HepG2 (cell line): ENCODE measurements at regions not wholly inside any gene's neighbourhood (a gene's known extent, or its start where the extent isn't known, plus 50 kb on each side); places are given as distances from the start of the nearest gene placed in this dataset.

ENCODE experiments used
- ATAC-seq: fragments of 200-7000 bp; cut with Tn5 transposase; 3 replicates; pipeline ENCODE4 v1.9.1; 2020; ENCODE audit warnings: mild to moderate bottlenecking, moderate library complexity
- BruUV-seq: library from RNA; stranded (reverse); fragments of 400-500 nt; replicated peaks from 2 replicates; lab custom pipeline; 2021; lab: Mats Ljungman, UMichigan
- CTCF ChIA-PET: fragments of 300-600 bp; formaldehyde crosslinking; extraction: SDS; loops from one replicate; lab custom pipeline; 2021; ENCODE audit warnings: low total read pairs, inconsistent platforms, low intra/inter-chr PET ratio; lab: Yijun Ruan, JAX
- POLR2A ChIA-PET: fragments of 350-600 bp; sonication (Branson Sonifier 250); formaldehyde crosslinking; loops from one replicate; lab custom pipeline; 2020; ENCODE audit warnings: antibody characterized with exemption, inconsistent platforms; lab: Yijun Ruan, JAX
- DNase-seq: peaks from one replicate; pipeline ENCODE4 v3.0.0-alpha.2; 2015; ENCODE audit warnings: low spot score
- FAIRE-seq: peaks from 3 replicates; lab custom pipeline; 2011; peaks lifted over from hg19 to GRCh38; lab: Jason Lieb, UNC
- H2AFZ ChIP-seq: one replicate; pipeline ENCODE4 v1.6.1; 2011; ENCODE audit warnings: low read length, inconsistent platforms
- H3K27ac ChIP-seq: fragments of 300-600 bp; 3 replicates; pipeline ENCODE4 v1.8.0; 2011; ENCODE audit warnings: mixed run types, mild to moderate bottlenecking, mixed read lengths, low read length, inconsistent platforms; ENCODE audit not compliant: insufficient read depth; ENCODE audit errors: extremely low read length
- H3K27me3 ChIP-seq, 2 experiments: fragments of 200-600 bp in 1 of 2; 2 replicates in 1 of 2; 3 replicates in 1 of 2; pipeline versions ENCODE4 v1.6.0 to v1.8.0; 2011; ENCODE audit warnings: low read length in 2 of 2, mild to moderate bottlenecking in 2 of 2, moderate library complexity in 2 of 2, inconsistent platforms in 1 of 2; ENCODE audit not compliant: insufficient read depth in 2 of 2, control insufficient read depth in 1 of 2
- H3K36me3 ChIP-seq, 2 experiments: fragments of 200-600 bp in 1 of 2; replicated peaks in 1 of 2; 2 replicates in 1 of 2; 3 replicates in 1 of 2; pipeline versions ENCODE4 v1.5.1 to v1.8.0; 2011; ENCODE audit warnings: low read length in 2 of 2, inconsistent platforms in 1 of 2; ENCODE audit not compliant: insufficient read depth in 2 of 2, control insufficient read depth in 1 of 2
- H3K4me1 ChIP-seq: 2 replicates; pipeline ENCODE4 v1.5.1; 2012; ENCODE audit warnings: low read length, inconsistent platforms; ENCODE audit not compliant: insufficient read depth
- H3K4me2 ChIP-seq: 2 replicates; pipeline ENCODE4 v1.6.0; 2011; ENCODE audit warnings: low read depth, low read length, inconsistent platforms
- H3K4me3 ChIP-seq, 3 experiments: fragments of 200-600 bp in 1 of 3; sonication (generic), shearing (Covaris generic) in 1 of 3; replicated peaks in 1 of 3; 2 replicates each; pipeline ENCODE4 v1.5.1; 2011 to 2016; ENCODE audit warnings: low read length in 3 of 3, inconsistent platforms in 2 of 3, low read depth in 2 of 3, mild to moderate bottlenecking in 2 of 3, control low read depth in 1 of 3, mixed read lengths in 1 of 3; ENCODE audit not compliant: insufficient read depth in 1 of 3
- H3K79me2 ChIP-seq: one replicate; pipeline ENCODE4 v1.6.1; 2011; ENCODE audit warnings: low read length, inconsistent platforms; ENCODE audit not compliant: insufficient read depth
- H3K9ac ChIP-seq: 2 replicates; pipeline ENCODE4 v1.6.0; 2011; ENCODE audit warnings: mild to moderate bottlenecking, low read depth, low read length, inconsistent platforms; ENCODE audit not compliant: insufficient read depth
- H3K9me3 ChIP-seq: 2 replicates; pipeline ENCODE4 v1.5.1; 2012; ENCODE audit warnings: mild to moderate bottlenecking, low read length
- H4K20me1 ChIP-seq: 2 replicates; pipeline ENCODE4 v1.6.0; 2011; ENCODE audit warnings: inconsistent platforms, mild to moderate bottlenecking, low read length, moderate library complexity; ENCODE audit not compliant: insufficient read depth
- CEBPZ ChIP-seq: IDR thresholded peaks from 2 replicates; pipeline ENCODE4 v1.6.1; 2012; ENCODE audit warnings: low read length, improper control_type of control experiment
- EP300 ChIP-seq, 3 experiments: sonication (generic) in 1 of 3; formaldehyde crosslinking in 1 of 3; IDR thresholded peaks; 2 replicates each; pipeline versions ENCODE4 v1.5.1 to v1.6.1; 2011 to 2020; ENCODE audit warnings: low read depth in 2 of 3, low read length in 2 of 3, borderline replicate concordance in 1 of 3, improper control_type of control experiment in 1 of 3, mild to moderate bottlenecking in 1 of 3, missing genetic modification reagents in 1 of 3, moderate library complexity in 1 of 3
- HNRNPK ChIP-seq: fragments of 200-400 bp; formaldehyde crosslinking; IDR thresholded peaks from 2 replicates; pipeline ENCODE4 v1.6.1; 2018; ENCODE audit warnings: low read length, low read depth, moderate library complexity, mild to moderate bottlenecking; ENCODE audit not compliant: poor library complexity, severe bottlenecking
- HNRNPUL1 ChIP-seq: fragments of 200-400 bp; formaldehyde crosslinking; IDR thresholded peaks from 2 replicates; pipeline ENCODE4 v1.6.1; 2017; ENCODE audit warnings: low read depth, mild to moderate bottlenecking, low read length, moderate library complexity
- HOMEZ ChIP-seq: IDR thresholded peaks from 2 replicates; pipeline ENCODE4 v1.6.1; 2016; ENCODE audit warnings: low read depth
- MLXIP ChIP-seq: sonication (generic); formaldehyde crosslinking; IDR thresholded peaks from 2 replicates; pipeline ENCODE4 v1.9.0; 2021; ENCODE audit warnings: missing genetic modification reagents, borderline replicate concordance
- PBX3 ChIP-seq: sonication (generic); formaldehyde crosslinking; IDR thresholded peaks from 2 replicates; pipeline ENCODE4 v1.8.1; 2023; ENCODE audit warnings: missing genetic modification reagents, inconsistent platforms, borderline replicate concordance
- ZNF557 ChIP-seq: sonication (generic); formaldehyde crosslinking; IDR thresholded peaks from 2 replicates; pipeline ENCODE4 v1.4.0; 2020; ENCODE audit warnings: missing genetic modification reagents
- ZNF766 ChIP-seq: sonication (generic); formaldehyde crosslinking; IDR thresholded peaks from 2 replicates; pipeline ENCODE4 v1.5.0; 2020; ENCODE audit warnings: missing genetic modification reagents, borderline replicate concordance
- ZSCAN29 ChIP-seq: sonication (generic); formaldehyde crosslinking; conservative IDR thresholded peaks from 2 replicates; pipeline ENCODE4 v1.4.0; 2020; ENCODE audit warnings: mild to moderate bottlenecking, missing genetic modification reagents
- in situ Hi-C: cut with HindIII; loops from 2 replicates; pipeline ENCODE4 v1.10.0; 2017; ENCODE audit warnings: low pct_unique_long_range_greater_than_20kb; ENCODE audit not compliant: extremely low pct_ligation_motif_present
- intact Hi-C: fragments of 100-400 bp; cut with micrococcal nuclease; formaldehyde crosslinking; loops from one replicate; pipeline ENCODE4 v1.10.0; 2022; ENCODE audit not compliant: unreplicated experiment

- TF ChIP-seq EP300 (IDR thresholded peaks at IDR 0.05; ENCODE audit: low read depth in 2 of 2, low read length in 2 of 2) (no peak), EP300 (CRISPR knock-in tag; IDR thresholded peaks at IDR 0.05; ENCODE audit: borderline replicate concordance) (no peak), MLXIP (no peak), CEBPZ (no peak)
Measured at GRCh38 chrX:97756879-97757278, 873.2 kb downstream of the RPA4 start (continued).

GRCh38 chrX:97763391-97763790, 879.7 kb downstream of the RPA4 start:
- TF ChIP-seq ZNF557 (CRISPR knock-in tag) (no peak), ZSCAN29 (CRISPR knock-in tag) (no peak), ZNF766 (CRISPR knock-in tag) (no peak), HNRNPK (no peak), PBX3 (CRISPR knock-in tag) (no peak), HOMEZ (CRISPR knock-in tag) (no peak), HNRNPUL1 (no peak)
- POLR2A ChIA-PET, result no interaction called here

More at GRCh38 chrX:97763391-97763790, 879.7 kb downstream of the RPA4 start:
- no TSS peak for BruUV-seq
- DNase-seq (no peak), ATAC-seq (no peak), FAIRE-seq (no peak)
- Histone ChIP-seq H3K4me3 (no peak overlapping the region), H3K27ac (no peak overlapping the region), H2AFZ (no peak overlapping the region), H4K20me1 (no peaks in the 10 kb centered on the region), H3K79me2 (no peaks in the 10 kb centered on the region), H3K4me1 (no peaks in the 10 kb centered on the region), H3K9me3 (no peaks in the 10 kb centered on the region), H3K36me3 (no peaks in the 10 kb centered on the region), H3K4me2 (no peak overlapping the region), H3K27me3 (no peaks in the 10 kb centered on the region), H3K9ac (no peak overlapping the region)
- in situ Hi-C loops (no loop called here), intact Hi-C loops (no loop called here)
- CTCF ChIA-PET, result no interaction called here
